HG02840 (cell line): ENCODE measurements at regions not wholly inside any gene's neighbourhood (a gene's known extent, or its start where the extent isn't known, plus 50 kb on each side); places are given as distances from the start of the nearest gene placed in this dataset.
"Not testable (repeated sequence)": the region's sequence is repeated elsewhere in the genome, so short reads cannot be mapped to it uniquely, and the experiment has no call there.

Experiments
- ATAC-seq: cut with Tn5 transposase; IDR thresholded peaks from one replicate; pipeline ENCODE4 v1.9.1; 2021; ENCODE audit warnings: mild to moderate bottlenecking, moderate library complexity, moderate number of reproducible peaks; ENCODE audit not compliant: unreplicated experiment, low FRiP score

DNA sequence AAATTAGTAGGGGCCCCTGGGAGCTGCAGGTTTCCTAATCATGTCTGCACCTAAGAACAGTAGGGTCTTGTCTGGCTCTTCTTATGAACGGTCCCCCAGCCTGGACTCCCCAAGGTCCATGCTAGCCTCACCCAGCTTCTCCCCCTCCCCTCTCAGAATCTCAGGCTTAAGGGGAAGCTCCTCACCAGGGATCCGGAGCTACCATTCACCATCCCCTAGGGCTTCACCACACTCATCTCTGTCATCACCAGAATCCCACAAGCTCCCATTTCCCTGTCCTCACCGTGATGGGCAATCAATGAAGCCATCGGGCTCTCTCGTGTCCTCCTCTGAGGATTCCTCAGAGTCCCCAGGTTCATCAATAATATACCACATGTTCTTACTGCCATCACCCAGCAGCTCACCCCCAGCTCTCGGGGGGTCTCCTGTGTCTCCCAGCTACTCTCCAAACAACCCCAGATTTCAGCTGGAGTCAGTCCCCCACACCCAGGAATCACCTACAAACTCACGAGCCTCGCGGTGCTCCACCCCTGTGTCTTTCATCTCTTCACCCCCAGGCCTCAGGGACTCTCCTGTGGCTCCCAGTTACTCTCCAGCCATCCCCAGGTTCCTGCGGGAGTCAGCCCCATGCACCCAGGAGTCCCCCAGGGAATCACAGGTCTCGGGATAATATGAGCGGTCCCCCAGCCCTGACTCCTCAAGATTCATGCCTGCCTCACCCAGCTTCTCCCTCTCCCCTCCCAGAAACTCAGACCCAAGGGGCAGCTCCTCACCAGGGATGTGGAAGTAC is 335.6 kb downstream of the CWH43 start:
- ATAC-seq: not testable (repeated sequence)

DNA sequence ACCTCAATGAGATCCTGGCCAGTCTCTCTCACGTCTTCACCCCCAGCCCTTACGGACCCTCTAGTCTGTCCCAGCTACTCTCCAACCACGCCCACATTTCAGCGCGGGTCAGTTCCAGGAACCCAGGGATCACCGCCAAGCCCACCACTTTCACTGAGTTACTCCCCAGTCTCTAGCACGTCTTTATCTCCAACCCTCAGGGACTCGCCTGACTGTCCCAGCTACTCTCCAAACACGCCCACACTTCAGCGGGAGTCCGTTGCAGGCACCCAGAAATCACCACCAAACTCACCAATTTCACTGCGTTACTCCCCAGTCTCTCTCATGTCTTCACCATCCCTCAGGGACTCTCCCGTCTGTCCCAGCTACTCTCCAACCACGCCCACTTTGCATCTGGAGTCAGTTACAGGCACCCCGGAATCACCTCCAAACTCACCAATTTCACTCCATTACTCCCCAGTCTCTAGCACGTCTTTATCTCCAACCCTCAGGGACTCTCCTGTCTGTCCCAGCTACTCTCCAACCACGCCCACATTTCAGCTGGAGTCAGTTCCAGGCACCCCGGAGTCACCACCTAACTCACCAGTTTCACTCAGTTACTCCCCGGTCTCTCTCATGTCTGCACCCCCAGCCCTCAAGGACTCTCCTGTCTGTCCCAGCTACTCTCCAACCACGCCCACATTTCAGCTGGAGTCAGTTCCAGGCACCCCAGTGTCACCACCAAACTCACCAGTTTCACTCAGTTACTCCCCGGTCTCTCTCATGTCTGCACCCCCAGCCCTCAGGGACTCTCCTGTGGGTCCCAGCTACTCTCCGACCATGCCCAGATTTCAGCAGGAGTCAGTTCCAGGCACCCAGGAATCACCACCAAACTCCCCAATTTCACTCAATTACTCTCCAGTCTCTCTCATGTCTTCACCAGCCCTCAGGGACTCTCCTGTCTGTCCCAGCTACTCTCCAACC is 336.8 kb downstream of the CWH43 start:
- ATAC-seq: not testable (repeated sequence)

DNA sequence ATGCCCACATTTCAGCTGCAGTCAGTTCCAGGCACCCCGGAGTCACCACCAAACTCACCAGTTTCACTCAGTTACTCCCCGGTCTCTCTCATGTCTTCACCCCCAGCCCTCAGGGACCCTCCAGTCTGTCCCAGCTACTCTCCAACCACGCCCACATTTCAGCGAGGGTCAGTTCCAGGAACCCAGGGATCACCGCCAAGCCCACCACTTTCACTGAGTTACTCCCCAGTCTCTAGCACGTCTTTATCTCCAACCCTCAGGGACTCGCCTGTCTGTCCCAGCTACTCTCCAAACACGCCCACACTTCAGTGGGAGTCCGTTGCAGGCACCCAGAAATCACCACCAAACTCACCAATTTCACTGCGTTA is 337.5 kb downstream of the CWH43 start:
- ATAC-seq: not testable (repeated sequence)
